ENCODE measurements at regions not wholly inside any gene's neighbourhood (a gene's known extent, or its start where the extent isn't known, plus 50 kb on each side); places are given as distances from the start of the nearest gene placed in this dataset.

- Histone ChIP-seq H3K4me3 (no peak overlapping the region), H3K4me1 (replicated peaks in 1 of 2) (no peaks in the 10 kb centered on the region), H3K27ac (no peak overlapping the region)
- in situ Hi-C loops (cut with MboI; ENCODE audit: low pct_unique_long_range_greater_than_20kb in 2 of 9, low sequenced_read_pairs in 9 of 9, unreplicated experiment in 9 of 9), result loop anchor here in 2 of 9 experiments (25.0 kb wide), 1 partner anchor 494 kb away; no protein-coding TSS in a partner anchor
- WGBS, 10 experiments, result 19 to 92% (median 81%) methylated on average over 1 to 4 of the region's 4 CpGs; no CpG with 5 or more reads in 1 of the 10 experiments
- peak in 3 of 8 experiments; percentile 68 to 91 (median 82) for ATAC-seq (replicated peaks in 6 of 8)
Observed at GRCh38 chr15:47493357-47494247, 223.7 kb upstream of the SEMA6D start.

- peak in 1 of 8 experiments; percentile 44 for ATAC-seq (replicated peaks in 6 of 8)
Observed at GRCh38 chr15:47496343-47497185, 220.7 kb upstream of the SEMA6D start.

GRCh38 chr15:47500842-47501241 is 216.5 kb upstream of the SEMA6D start:
- WGBS, 10 experiments, result 17 to 90% (median 80%) methylated on average over 1 to 2 of the region's 2 CpGs; no CpG with 5 or more reads in 1 of the 10 experiments
- H3K4me1 ChIP-seq (replicated peaks in 1 of 2), result no peaks in the 10 kb centered on the region
- H3K4me3 ChIP-seq, result no peak overlapping the region
- no peak overlapping the region for H3K27ac ChIP-seq
- in situ Hi-C loops (cut with MboI; ENCODE audit: low pct_unique_long_range_greater_than_20kb in 2 of 9, low sequenced_read_pairs in 9 of 9, unreplicated experiment in 9 of 9), result no loop called here
- no peak for ATAC-seq (replicated peaks in 6 of 8)

More at GRCh38 chr15:47496343-47497185, 220.7 kb upstream of the SEMA6D start:
- in situ Hi-C loops (cut with MboI; ENCODE audit: low pct_unique_long_range_greater_than_20kb in 2 of 9, low sequenced_read_pairs in 9 of 9, unreplicated experiment in 9 of 9), result loop anchor here in 2 of 9 experiments (25.0 kb wide), 1 partner anchor 491 kb away; no protein-coding TSS in a partner anchor
- WGBS, 10 experiments, result 58 to 100% (median 86%) methylated on average over 3 to 5 of the region's 5 CpGs
- no peak overlapping the region for H3K4me3 ChIP-seq
- H3K4me1 ChIP-seq (replicated peaks in 1 of 2), result no peaks in the 10 kb centered on the region
- H3K27ac ChIP-seq, result no peak overlapping the region

- H3K4me3 ChIP-seq, result no peak overlapping the region
- H3K27ac ChIP-seq, result no peak overlapping the region
- no peak for ATAC-seq (replicated peaks in 6 of 8)
- no peaks in the 10 kb centered on the region for H3K4me1 ChIP-seq (replicated peaks in 1 of 2)
- WGBS, 10 experiments, result 0 to 100% (median 87%) methylated on average over 1 to 6 of the region's 6 CpGs
- in situ Hi-C loops (cut with MboI; ENCODE audit: low pct_unique_long_range_greater_than_20kb in 2 of 9, low sequenced_read_pairs in 9 of 9, unreplicated experiment in 9 of 9), result no loop called here
Observed at GRCh38 chr15:47502041-47502440, 215.3 kb upstream of the SEMA6D start.

- WGBS, 10 experiments, result 60 to 100% (median 63%) methylated on average over 1 to 2 of the region's 2 CpGs; no CpG with 5 or more reads in 7 of the 10 experiments
- H3K4me3 ChIP-seq, result no peak overlapping the region
- H3K27ac ChIP-seq, result no peak overlapping the region
- no peaks in the 10 kb centered on the region for H3K4me1 ChIP-seq (replicated peaks in 1 of 2)
- peak in 3 of 8 experiments; percentile 33 to 62 (median 42) for ATAC-seq (replicated peaks in 6 of 8)
- in situ Hi-C loops (cut with MboI; ENCODE audit: low pct_unique_long_range_greater_than_20kb in 2 of 9, low sequenced_read_pairs in 9 of 9, unreplicated experiment in 9 of 9), result no loop called here
Observed at GRCh38 chr15:47503876-47504275, 213.4 kb upstream of the SEMA6D start.

- Histone ChIP-seq H3K27ac (no peak overlapping the region), H3K4me3 (no peak overlapping the region), H3K4me1 (replicated peaks in 1 of 2) (no peaks in the 10 kb centered on the region)
- in situ Hi-C loops (cut with MboI; ENCODE audit: low pct_unique_long_range_greater_than_20kb in 2 of 9, low sequenced_read_pairs in 9 of 9, unreplicated experiment in 9 of 9), result no loop called here
- no peak for ATAC-seq (replicated peaks in 6 of 8)
- 79 to 100% (median 92%) methylated on average over 1 to 6 of the region's 7 CpGs; no CpG with 5 or more reads in 3 of the 10 experiments for WGBS, 10 experiments
Observed at GRCh38 chr15:47504624-47505256, 212.6 kb upstream of the SEMA6D start.

GRCh38 chr15:47505712-47506328 is 211.5 kb upstream of the SEMA6D start:
- no peak overlapping the region for H3K27ac ChIP-seq
- peak in 1 of 8 experiments; percentile 7 for ATAC-seq (replicated peaks in 6 of 8)
- no peak overlapping the region for H3K4me3 ChIP-seq
- H3K4me1 ChIP-seq (replicated peaks in 1 of 2), result no peaks in the 10 kb centered on the region
- 34 to 100% (median 94%) methylated on average over 1 to 5 of the region's 6 CpGs; no CpG with 5 or more reads in 1 of the 10 experiments for WGBS, 10 experiments
- in situ Hi-C loops (cut with MboI; ENCODE audit: low pct_unique_long_range_greater_than_20kb in 2 of 9, low sequenced_read_pairs in 9 of 9, unreplicated experiment in 9 of 9), result no loop called here

- H3K4me3 ChIP-seq, result no peak overlapping the region
- ATAC-seq (replicated peaks in 6 of 8), result peak in 3 of 8 experiments; percentile 22 to 43 (median 37)
- WGBS, 10 experiments, result 13 to 100% (median 85%) methylated on average over 1 to 8 of the region's 8 CpGs
- in situ Hi-C loops (cut with MboI; ENCODE audit: low pct_unique_long_range_greater_than_20kb in 2 of 9, low sequenced_read_pairs in 9 of 9, unreplicated experiment in 9 of 9), result no loop called here
- no peaks in the 10 kb centered on the region for H3K4me1 ChIP-seq (replicated peaks in 1 of 2)
- no peak overlapping the region for H3K27ac ChIP-seq
Observed at GRCh38 chr15:47506329-47507100, 210.8 kb upstream of the SEMA6D start.

- in situ Hi-C loops (cut with MboI; ENCODE audit: low pct_unique_long_range_greater_than_20kb in 2 of 9, low sequenced_read_pairs in 9 of 9, unreplicated experiment in 9 of 9), result no loop called here
- Histone ChIP-seq H3K4me1 (replicated peaks in 1 of 2) (no peaks in the 10 kb centered on the region), H3K4me3 (no peak overlapping the region), H3K27ac (no peak overlapping the region)
- peak in 1 of 8 experiments; percentile 77 for ATAC-seq (replicated peaks in 6 of 8)
- WGBS, 10 experiments, result 0 to 100% (median 69%) methylated on average over 1 to 5 of the region's 6 CpGs
Observed at GRCh38 chr15:47507221-47507985, 209.9 kb upstream of the SEMA6D start.

- 60 to 100% (median 80%) methylated on average over 1 of the region's 1 CpG; no CpG with 5 or more reads in 6 of the 10 experiments for WGBS, 10 experiments
- Histone ChIP-seq H3K4me1 (replicated peaks in 1 of 2) (no peaks in the 10 kb centered on the region), H3K4me3 (no peak overlapping the region), H3K27ac (no peak overlapping the region)
- ATAC-seq (replicated peaks in 6 of 8), result no peak
- in situ Hi-C loops (cut with MboI; ENCODE audit: low pct_unique_long_range_greater_than_20kb in 2 of 9, low sequenced_read_pairs in 9 of 9, unreplicated experiment in 9 of 9), result no loop called here
Observed at GRCh38 chr15:47511261-47511660, 206.0 kb upstream of the SEMA6D start.

- H3K4me3 ChIP-seq, result no peak overlapping the region
- 84 to 100% (median 95%) methylated on average over 3 to 5 of the region's 5 CpGs; no CpG with 5 or more reads in 5 of the 10 experiments for WGBS, 10 experiments
- no peaks in the 10 kb centered on the region for H3K4me1 ChIP-seq (replicated peaks in 1 of 2)
- no peak for ATAC-seq (replicated peaks in 6 of 8)
- H3K27ac ChIP-seq, result no peak overlapping the region
- in situ Hi-C loops (cut with MboI; ENCODE audit: low pct_unique_long_range_greater_than_20kb in 2 of 9, low sequenced_read_pairs in 9 of 9, unreplicated experiment in 9 of 9), result no loop called here
Observed at GRCh38 chr15:47513471-47513870, 203.8 kb upstream of the SEMA6D start.

Data from motor neuron (in vitro differentiated cells).